WERI-Rb-1 (cell line): ENCODE measurements at regions not wholly inside any gene's neighbourhood (a gene's known extent, or its start where the extent isn't known, plus 50 kb on each side); places are given as distances from the start of the nearest gene placed in this dataset.

Source experiments
- DNase-seq: peaks from one replicate; pipeline ENCODE4 v3.0.0-alpha.2; 2020
- H3K27ac ChIP-seq: fragments of 250-450 bp; sonication (Bioruptor Pico); 2 replicates; pipeline ENCODE4 v1.5.1; 2020; ENCODE audit warnings: mild to moderate bottlenecking, moderate library complexity
- H3K27me3 ChIP-seq: fragments of 250-450 bp; sonication (Bioruptor Pico); 2 replicates; pipeline ENCODE4 v1.5.1; 2021; ENCODE audit warnings: mild to moderate bottlenecking, low read depth, moderate library complexity; ENCODE audit not compliant: insufficient read depth, severe bottlenecking
- H3K36me3 ChIP-seq: fragments of 250-450 bp; sonication (Bioruptor Pico); 2 replicates; pipeline ENCODE4 v1.5.1; 2020; ENCODE audit warnings: mild to moderate bottlenecking, moderate library complexity
- H3K4me3 ChIP-seq: 2 replicates; pipeline ENCODE4 v1.5.1; 2011; ENCODE audit warnings: low read depth, mild to moderate bottlenecking, control low read depth, low read length
- H3K9me3 ChIP-seq: fragments of 250-450 bp; sonication (Bioruptor Pico); 2 replicates; pipeline ENCODE4 v1.5.1; 2021; ENCODE audit warnings: mild to moderate bottlenecking, moderate library complexity; ENCODE audit not compliant: severe bottlenecking
- TF ChIP-seq, protein P1 (sequence below): IDR thresholded peaks from 2 replicates; pipeline ENCODE4 v1.5.1; 2011; ENCODE audit warnings: low read depth, mild to moderate bottlenecking, control low read depth, inconsistent platforms, low read length

DNA sequence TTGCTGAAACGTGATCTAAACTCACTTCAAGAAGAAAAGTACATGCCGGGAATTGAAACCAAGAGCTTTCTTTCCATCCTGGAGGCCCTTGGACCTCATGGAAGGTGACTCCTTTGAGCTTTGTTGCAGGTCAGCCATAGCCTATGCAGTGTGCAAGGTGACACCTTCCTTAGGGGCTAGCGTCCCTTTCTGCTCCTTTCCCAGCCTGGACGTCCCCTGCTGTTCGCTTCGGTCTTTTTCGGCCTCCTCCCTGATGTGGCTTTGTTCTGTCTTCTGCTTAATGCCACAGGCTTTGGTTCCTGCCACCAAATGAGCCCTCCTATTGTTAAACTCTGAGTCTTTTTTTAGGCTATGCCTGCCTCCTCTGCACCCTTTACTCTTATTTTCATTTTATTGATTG is 308.8 kb downstream of the BRINP2 start:
- Histone ChIP-seq H3K27ac (no peak overlapping the region), H3K27me3 (no peaks in the 10 kb centered on the region), H3K9me3 (no peaks in the 10 kb centered on the region), H3K36me3 (no peaks in the 10 kb centered on the region), H3K4me3 (no peak overlapping the region)
- no peak for DNase-seq
- TF ChIP-seq, protein P1, sequence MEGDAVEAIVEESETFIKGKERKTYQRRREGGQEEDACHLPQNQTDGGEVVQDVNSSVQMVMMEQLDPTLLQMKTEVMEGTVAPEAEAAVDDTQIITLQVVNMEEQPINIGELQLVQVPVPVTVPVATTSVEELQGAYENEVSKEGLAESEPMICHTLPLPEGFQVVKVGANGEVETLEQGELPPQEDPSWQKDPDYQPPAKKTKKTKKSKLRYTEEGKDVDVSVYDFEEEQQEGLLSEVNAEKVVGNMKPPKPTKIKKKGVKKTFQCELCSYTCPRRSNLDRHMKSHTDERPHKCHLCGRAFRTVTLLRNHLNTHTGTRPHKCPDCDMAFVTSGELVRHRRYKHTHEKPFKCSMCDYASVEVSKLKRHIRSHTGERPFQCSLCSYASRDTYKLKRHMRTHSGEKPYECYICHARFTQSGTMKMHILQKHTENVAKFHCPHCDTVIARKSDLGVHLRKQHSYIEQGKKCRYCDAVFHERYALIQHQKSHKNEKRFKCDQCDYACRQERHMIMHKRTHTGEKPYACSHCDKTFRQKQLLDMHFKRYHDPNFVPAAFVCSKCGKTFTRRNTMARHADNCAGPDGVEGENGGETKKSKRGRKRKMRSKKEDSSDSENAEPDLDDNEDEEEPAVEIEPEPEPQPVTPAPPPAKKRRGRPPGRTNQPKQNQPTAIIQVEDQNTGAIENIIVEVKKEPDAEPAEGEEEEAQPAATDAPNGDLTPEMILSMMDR = no peak

DNA sequence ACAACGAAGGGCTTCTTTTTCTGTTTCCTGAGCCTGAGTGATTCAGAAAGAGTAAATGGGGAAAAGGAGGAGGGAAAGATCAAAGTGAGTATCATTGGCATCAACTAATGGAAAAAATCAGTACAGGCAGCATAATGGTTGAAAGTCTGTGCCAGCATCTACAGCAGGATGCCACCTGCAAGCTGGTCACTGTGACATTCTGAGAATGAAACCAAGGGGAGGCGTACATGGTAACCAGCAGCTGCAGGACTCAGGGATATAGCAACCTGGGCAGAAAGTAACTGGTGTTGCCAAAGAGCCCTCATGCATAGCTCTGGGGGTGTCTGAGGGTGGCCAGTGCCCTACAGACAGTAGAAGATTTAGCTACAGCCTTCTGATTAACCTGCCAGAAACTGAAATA is 305.9 kb downstream of the BRINP2 start:
- no peak for DNase-seq
- no peaks in the 10 kb centered on the region for H3K36me3 ChIP-seq
- H3K9me3 ChIP-seq = no peaks in the 10 kb centered on the region
- TF ChIP-seq, protein P1 = no peak
- H3K4me3 ChIP-seq = no peak overlapping the region
- H3K27me3 ChIP-seq = no peaks in the 10 kb centered on the region
- no peak overlapping the region for H3K27ac ChIP-seq

DNA sequence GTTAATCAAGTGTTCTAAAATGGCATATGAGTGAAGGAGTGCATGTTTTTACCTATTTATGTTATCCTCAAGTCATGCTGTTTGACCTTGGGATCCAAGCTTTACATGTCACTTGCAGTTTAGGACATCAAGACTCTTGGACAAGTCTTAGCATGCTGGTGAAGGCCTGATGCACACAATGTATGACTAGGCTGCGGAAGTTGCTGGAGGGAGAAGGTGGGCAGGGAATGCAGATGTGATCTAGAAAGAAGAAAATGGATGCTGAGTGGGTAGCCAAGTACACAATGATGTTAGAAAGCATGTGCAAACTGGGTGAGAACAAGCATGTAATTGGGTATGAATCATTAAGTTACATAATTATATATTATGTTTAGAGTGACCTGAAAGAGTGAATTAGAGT is 301.8 kb downstream of the BRINP2 start:
- TF ChIP-seq, protein P1 = no peak
- no peaks in the 10 kb centered on the region for H3K27me3 ChIP-seq
- H3K9me3 ChIP-seq = no peaks in the 10 kb centered on the region
- no peak overlapping the region for H3K4me3 ChIP-seq
- H3K36me3 ChIP-seq = no peaks in the 10 kb centered on the region
- no peak for DNase-seq
- no peak overlapping the region for H3K27ac ChIP-seq

DNA sequence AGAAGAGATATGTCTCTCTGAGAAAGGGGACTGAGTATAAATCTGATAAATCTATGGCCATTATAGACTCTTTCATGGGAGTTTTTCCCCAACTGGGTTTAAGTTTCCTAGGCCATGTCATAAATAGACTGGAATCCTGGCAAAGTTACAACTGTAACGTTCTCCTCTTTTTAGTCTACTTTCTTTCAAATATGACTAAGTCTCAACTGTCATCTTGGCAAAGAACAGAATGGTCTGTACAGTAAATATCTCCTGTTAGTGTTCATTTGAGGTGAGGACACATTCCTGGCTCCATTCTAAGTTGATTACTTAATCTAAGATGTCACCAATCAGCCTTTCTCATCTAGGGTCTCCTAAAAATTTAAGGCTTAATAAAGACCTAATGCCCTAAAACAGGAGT is 300.5 kb downstream of the BRINP2 start:
- Histone ChIP-seq H3K27ac (no peak overlapping the region), H3K4me3 (no peak overlapping the region), H3K9me3 (no peaks in the 10 kb centered on the region), H3K36me3 (no peaks in the 10 kb centered on the region), H3K27me3 (no peaks in the 10 kb centered on the region)
- TF ChIP-seq, protein P1 = no peak
- no peak for DNase-seq

DNA sequence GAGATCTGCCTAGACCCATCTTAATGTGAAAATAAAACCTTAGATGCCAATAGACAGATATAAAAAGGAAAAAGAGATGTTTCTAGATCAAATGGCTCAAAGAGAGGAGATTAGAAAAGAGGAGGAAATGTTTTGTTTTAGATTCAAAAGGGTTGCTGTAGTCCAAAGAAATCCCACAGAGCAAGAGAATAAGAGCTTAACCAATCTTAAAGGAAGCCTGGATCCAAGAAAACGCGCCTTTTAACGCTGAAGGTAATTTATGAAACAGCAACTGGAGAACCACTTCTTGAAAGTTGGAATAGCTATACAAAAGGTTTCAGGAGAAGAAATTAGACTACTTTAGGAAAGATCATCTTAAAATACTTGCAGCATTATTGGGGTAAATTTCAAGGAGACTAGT is 298.8 kb downstream of the BRINP2 start:
- TF ChIP-seq, protein P1 = no peak

DNA sequence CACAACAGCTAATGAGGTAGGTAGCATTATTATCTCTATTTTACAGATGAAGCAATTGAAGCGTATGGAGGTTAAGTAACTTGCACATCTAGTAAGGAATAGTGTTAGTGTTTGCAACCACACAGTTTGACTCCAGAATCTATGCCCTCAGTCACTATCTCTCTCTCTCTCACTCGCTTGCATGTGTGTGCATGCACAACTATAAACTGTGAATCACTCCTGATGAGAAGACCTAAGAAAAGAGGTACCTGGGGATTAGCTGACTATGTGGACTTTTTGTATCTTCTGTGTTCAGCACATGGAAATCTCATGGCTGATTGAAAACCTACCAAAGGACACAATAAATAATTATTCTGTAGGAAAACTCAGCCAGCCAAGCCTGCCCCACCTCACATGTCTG is 295.5 kb downstream of the BRINP2 start:
- Histone ChIP-seq H3K36me3 (no peaks in the 10 kb centered on the region), H3K27ac (no peak overlapping the region), H3K9me3 (no peaks in the 10 kb centered on the region), H3K4me3 (no peak overlapping the region), H3K27me3 (no peaks in the 10 kb centered on the region)
- no peak for DNase-seq
- TF ChIP-seq, protein P1 = no peak

More for the DNA sequence above, 298.8 kb downstream of the BRINP2 start:
- H3K27me3 ChIP-seq = no peaks in the 10 kb centered on the region
- no peak overlapping the region for H3K4me3 ChIP-seq
- H3K9me3 ChIP-seq = no peaks in the 10 kb centered on the region
- no peak for DNase-seq
- no peaks in the 10 kb centered on the region for H3K36me3 ChIP-seq
- no peak overlapping the region for H3K27ac ChIP-seq
